Astrocyte of the spinal cord (primary cell): ENCODE measurements at regions not wholly inside any gene's neighbourhood (a gene's known extent, or its start where the extent isn't known, plus 50 kb on each side); places are given as distances from the start of the nearest gene placed in this dataset.
A peak's percentile ranks its signal among the peaks of the same experiment; 100 is the strongest.

ENCODE experiments used
- DNase-seq: peaks from one replicate; pipeline ENCODE4 v3.0.0; 2011; ENCODE audit warnings: low read depth, low spot score
- H3K4me3 ChIP-seq: 2 replicates; pipeline ENCODE4 v1.5.1; 2011; ENCODE audit warnings: low read depth, mild to moderate bottlenecking, low read length, moderate library complexity
- CTCF ChIP-seq: IDR thresholded peaks from 2 replicates; pipeline ENCODE4 v1.5.1; 2012; ENCODE audit warnings: low read depth, mild to moderate bottlenecking, low read length, inconsistent platforms
- in situ Hi-C: cut with HindIII; loops from 2 replicates; pipeline ENCODE4 v1.10.0; 2017; ENCODE audit warnings: low sequenced_read_pairs

- TF ChIP-seq CTCF, result peak; percentile 48
- H3K4me3 ChIP-seq, result no peak overlapping the region
- in situ Hi-C loops, result no loop called here
- DNase-seq, result peak; percentile 28
Observed at GRCh38 chrX:79081895-79082512, 62.5 kb upstream of the GPR174 start.

- H3K4me3 ChIP-seq, result no peak overlapping the region
- no peak for DNase-seq
- in situ Hi-C loops, result no loop called here
- TF ChIP-seq CTCF, result no peak
Observed at GRCh38 chrX:79082899-79083298, 61.6 kb upstream of the GPR174 start.

- DNase-seq, result no peak
- no peak overlapping the region for H3K4me3 ChIP-seq
- TF ChIP-seq CTCF, result no peak
- in situ Hi-C loops, result no loop called here
Observed at GRCh38 chrX:79084923-79085322, 59.6 kb upstream of the GPR174 start.

- no peak overlapping the region for H3K4me3 ChIP-seq
- DNase-seq, result no peak
- in situ Hi-C loops, result no loop called here
- no peak for TF ChIP-seq CTCF
Observed at GRCh38 chrX:79089896-79090584, 54.4 kb upstream of the GPR174 start.

- no peak for TF ChIP-seq CTCF
- in situ Hi-C loops, result no loop called here
Observed at GRCh38 chrX:79094075-79094832, 50.2 kb upstream of the GPR174 start.

More at GRCh38 chrX:79094075-79094832, 50.2 kb upstream of the GPR174 start:
- no peak for DNase-seq
- no peak overlapping the region for H3K4me3 ChIP-seq
